Neural cell (in vitro differentiated cells): ENCODE measurements at regions not wholly inside any gene's neighbourhood (a gene's known extent, or its start where the extent isn't known, plus 50 kb on each side); places are given as distances from the start of the nearest gene placed in this dataset.

Experiments
- H2AFZ ChIP-seq: fragments of 200-600, 300-800 bp; sonication (generic), shearing (Covaris generic); 2 replicates; pipeline ENCODE4 v1.6.0; 2014; ENCODE audit warnings: low read depth, mild to moderate bottlenecking, antibody characterized with exemption, low read length, moderate library complexity
- H3F3A ChIP-seq: fragments of 200-600 bp; shearing (Covaris generic); 2 replicates; pipeline ENCODE4 v1.6.1; 2016; ENCODE audit warnings: mild to moderate bottlenecking, moderate library complexity, mixed read lengths, antibody characterized with exemption, low read length; ENCODE audit not compliant: insufficient read depth, poor library complexity, severe bottlenecking
- H3K27ac ChIP-seq: fragments of 200-600, 300-800 bp; sonication (generic), shearing (Covaris generic); 2 replicates; pipeline ENCODE4 v1.5.1; 2014; ENCODE audit warnings: mild to moderate bottlenecking, low read length, moderate library complexity
- H3K27me3 ChIP-seq: fragments of 300-800, 200-600 bp; sonication (generic), shearing (Covaris generic); 2 replicates; pipeline ENCODE4 v1.6.0; 2014; ENCODE audit warnings: mild to moderate bottlenecking, low read depth, low read length, moderate library complexity; ENCODE audit not compliant: insufficient read depth
- H3K36me3 ChIP-seq: fragments of 300-800, 200-600 bp; sonication (generic), shearing (Covaris generic); 2 replicates; pipeline ENCODE4 v1.5.1; 2014; ENCODE audit warnings: mild to moderate bottlenecking, antibody characterized with exemption, low read length, moderate library complexity; ENCODE audit not compliant: insufficient read depth
- H3K4me2 ChIP-seq: fragments of 300-800, 200-600 bp; sonication (generic), shearing (Covaris generic); 2 replicates; pipeline ENCODE4 v1.6.0; 2014; ENCODE audit warnings: mild to moderate bottlenecking, low read length
- H3K4me3 ChIP-seq: fragments of 300-800, 200-600 bp; sonication (generic), shearing (Covaris generic); 2 replicates; pipeline ENCODE4 v1.5.1; 2014; ENCODE audit warnings: mild to moderate bottlenecking, low read length, moderate library complexity
- H3K79me2 ChIP-seq: fragments of 200-600 bp; shearing (Covaris generic); replicated peaks from 2 replicates; pipeline ENCODE4 v1.6.0; 2014; ENCODE audit warnings: mild to moderate bottlenecking, low read length, moderate library complexity; ENCODE audit not compliant: insufficient read depth
- H3K9ac ChIP-seq: fragments of 300-800, 200-600 bp; sonication (generic), shearing (Covaris generic); 2 replicates; pipeline ENCODE4 v1.6.1; 2016; ENCODE audit warnings: mild to moderate bottlenecking, low read length, mixed read lengths
- H3K9me2 ChIP-seq: fragments of 200-600 bp; shearing (Covaris generic); 2 replicates; pipeline ENCODE4 v1.6.1; 2016; ENCODE audit warnings: mild to moderate bottlenecking, low read length, mixed read lengths; ENCODE audit not compliant: insufficient read depth
- H3K9me3 ChIP-seq: fragments of 200-600, 300-800 bp; sonication (generic), shearing (Covaris generic); 2 replicates; pipeline ENCODE4 v1.6.1; 2016; ENCODE audit warnings: mild to moderate bottlenecking, mixed run types, low read length, moderate library complexity, mixed read lengths
- H4K20me1 ChIP-seq: fragments of 200-600 bp; shearing (Covaris generic); 2 replicates; pipeline ENCODE4 v1.6.1; 2016; ENCODE audit warnings: mild to moderate bottlenecking, mixed run types; ENCODE audit not compliant: insufficient read depth
- CTCF ChIP-seq: fragments of 450-650 bp; IDR thresholded peaks from 2 replicates; pipeline ENCODE4 v1.5.1; 2014; ENCODE audit warnings: antibody characterized with exemption, mild to moderate bottlenecking, moderate library complexity; ENCODE audit not compliant: poor library complexity, severe bottlenecking
- EP300 ChIP-seq: fragments of 450-650 bp; conservative IDR thresholded peaks from 2 replicates; pipeline ENCODE4 v1.6.1; 2014; ENCODE audit warnings: antibody characterized with exemption, mild to moderate bottlenecking, moderate library complexity; ENCODE audit not compliant: poor library complexity, severe bottlenecking
- EZH2 ChIP-seq: fragments of 200-600, 300-800 bp; shearing (Covaris generic), sonication (generic); IDR thresholded peaks from 2 replicates; pipeline ENCODE4 v1.6.1; 2014; ENCODE audit warnings: antibody characterized with exemption, low read length, borderline replicate concordance, mild to moderate bottlenecking; ENCODE audit not compliant: insufficient read depth, poor library complexity, severe bottlenecking
- MXI1 ChIP-seq: fragments of 450-650 bp; conservative IDR thresholded peaks from 2 replicates; pipeline ENCODE4 v1.6.1; 2014; ENCODE audit warnings: antibody characterized with exemption, mild to moderate bottlenecking; ENCODE audit not compliant: poor library complexity, severe bottlenecking
- POLR2AphosphoS5 ChIP-seq: IDR thresholded peaks from 2 replicates; pipeline ENCODE4 v1.6.1; 2012
- RAD21 ChIP-seq: fragments of 450-650 bp; conservative IDR thresholded peaks from 2 replicates; pipeline ENCODE4 v1.6.1; 2014; ENCODE audit warnings: antibody characterized with exemption, mild to moderate bottlenecking, moderate library complexity
- TAF1 ChIP-seq: IDR thresholded peaks from 2 replicates; pipeline ENCODE4 v1.6.1; 2012; ENCODE audit warnings: low read depth
- TF ChIP-seq, protein P1 (sequence below): IDR thresholded peaks from 2 replicates; pipeline ENCODE4 v1.6.1; 2012; ENCODE audit warnings: borderline replicate concordance

GRCh38 chr12:116459011-116459875 is 99.9 kb upstream of the MAP1LC3B2 start:
- no peaks in the 10 kb centered on the region for H3K36me3 ChIP-seq
- no peak overlapping the region for H3K9ac ChIP-seq
- no peaks in the 10 kb centered on the region for H3K9me2 ChIP-seq
- TF ChIP-seq POLR2AphosphoS5, result no peak
- H3K9me3 ChIP-seq, result no peaks in the 10 kb centered on the region
- no peaks in the 10 kb centered on the region for H3K27me3 ChIP-seq
- H3F3A ChIP-seq, result no peaks in the 10 kb centered on the region
- no peak overlapping the region for H3K27ac ChIP-seq
- no peak overlapping the region for H2AFZ ChIP-seq
- H3K4me2 ChIP-seq, result no peak overlapping the region
- H3K4me3 ChIP-seq, result no peak overlapping the region
- H3K79me2 ChIP-seq, result no peaks in the 10 kb centered on the region
- H4K20me1 ChIP-seq, result no peaks in the 10 kb centered on the region

- Histone ChIP-seq H3K9me2 (no peaks in the 10 kb centered on the region), H2AFZ (no peak overlapping the region), H3F3A (no peaks in the 10 kb centered on the region), H3K9me3 (no peaks in the 10 kb centered on the region), H3K27me3 (no peaks in the 10 kb centered on the region), H4K20me1 (no peaks in the 10 kb centered on the region), H3K79me2 (no peaks in the 10 kb centered on the region), H3K27ac (no peak overlapping the region), H3K36me3 (no peaks in the 10 kb centered on the region), H3K4me3 (no peak overlapping the region), H3K4me2 (no peak overlapping the region), H3K9ac (peak overlapping the region; percentile 7)
- no peak for TF ChIP-seq POLR2AphosphoS5
- TF ChIP-seq RAD21, result no peak
- TF ChIP-seq CTCF, result no peak
- no peak for TF ChIP-seq EZH2
- no peak for TF ChIP-seq EP300
- TF ChIP-seq, protein P1, sequence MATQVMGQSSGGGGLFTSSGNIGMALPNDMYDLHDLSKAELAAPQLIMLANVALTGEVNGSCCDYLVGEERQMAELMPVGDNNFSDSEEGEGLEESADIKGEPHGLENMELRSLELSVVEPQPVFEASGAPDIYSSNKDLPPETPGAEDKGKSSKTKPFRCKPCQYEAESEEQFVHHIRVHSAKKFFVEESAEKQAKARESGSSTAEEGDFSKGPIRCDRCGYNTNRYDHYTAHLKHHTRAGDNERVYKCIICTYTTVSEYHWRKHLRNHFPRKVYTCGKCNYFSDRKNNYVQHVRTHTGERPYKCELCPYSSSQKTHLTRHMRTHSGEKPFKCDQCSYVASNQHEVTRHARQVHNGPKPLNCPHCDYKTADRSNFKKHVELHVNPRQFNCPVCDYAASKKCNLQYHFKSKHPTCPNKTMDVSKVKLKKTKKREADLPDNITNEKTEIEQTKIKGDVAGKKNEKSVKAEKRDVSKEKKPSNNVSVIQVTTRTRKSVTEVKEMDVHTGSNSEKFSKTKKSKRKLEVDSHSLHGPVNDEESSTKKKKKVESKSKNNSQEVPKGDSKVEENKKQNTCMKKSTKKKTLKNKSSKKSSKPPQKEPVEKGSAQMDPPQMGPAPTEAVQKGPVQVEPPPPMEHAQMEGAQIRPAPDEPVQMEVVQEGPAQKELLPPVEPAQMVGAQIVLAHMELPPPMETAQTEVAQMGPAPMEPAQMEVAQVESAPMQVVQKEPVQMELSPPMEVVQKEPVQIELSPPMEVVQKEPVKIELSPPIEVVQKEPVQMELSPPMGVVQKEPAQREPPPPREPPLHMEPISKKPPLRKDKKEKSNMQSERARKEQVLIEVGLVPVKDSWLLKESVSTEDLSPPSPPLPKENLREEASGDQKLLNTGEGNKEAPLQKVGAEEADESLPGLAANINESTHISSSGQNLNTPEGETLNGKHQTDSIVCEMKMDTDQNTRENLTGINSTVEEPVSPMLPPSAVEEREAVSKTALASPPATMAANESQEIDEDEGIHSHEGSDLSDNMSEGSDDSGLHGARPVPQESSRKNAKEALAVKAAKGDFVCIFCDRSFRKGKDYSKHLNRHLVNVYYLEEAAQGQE, result no peak
Measured at GRCh38 chr12:116459916-116460663, 99.1 kb upstream of the MAP1LC3B2 start.

DNA sequence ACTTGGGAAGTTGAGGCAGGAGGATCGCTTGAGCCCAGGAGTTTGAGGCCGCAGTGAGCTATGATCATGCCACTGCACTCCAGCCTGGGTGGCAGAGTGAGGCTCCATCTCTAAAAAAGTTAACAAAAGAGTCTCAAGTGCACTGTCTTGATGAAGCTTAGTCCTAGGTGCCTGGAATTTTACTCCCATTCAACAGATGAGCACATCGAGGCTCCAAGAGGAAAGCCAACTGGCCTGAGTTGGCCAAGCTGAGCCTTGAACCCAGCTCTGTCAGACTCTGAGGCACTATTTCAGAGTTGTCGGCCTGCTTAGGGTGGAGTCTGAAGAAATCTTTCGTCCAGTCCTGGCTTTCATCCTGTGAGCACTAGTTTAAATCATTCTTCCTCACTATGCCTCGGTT is 98.1 kb upstream of the MAP1LC3B2 start:
- H3K79me2 ChIP-seq, result no peaks in the 10 kb centered on the region
- H3K27me3 ChIP-seq, result no peaks in the 10 kb centered on the region
- no peak for TF ChIP-seq EZH2
- no peak for TF ChIP-seq RAD21
- TF ChIP-seq TAF1, result no peak
- TF ChIP-seq, protein P1, result no peak
- TF ChIP-seq EP300, result no peak
- no peak for TF ChIP-seq POLR2AphosphoS5
- TF ChIP-seq MXI1, result no peak
- no peak for TF ChIP-seq CTCF

More for the DNA sequence above, 98.1 kb upstream of the MAP1LC3B2 start:
- Histone ChIP-seq H2AFZ (no peak overlapping the region), H3K36me3 (no peaks in the 10 kb centered on the region), H3F3A (no peaks in the 10 kb centered on the region), H4K20me1 (no peaks in the 10 kb centered on the region), H3K9me3 (no peaks in the 10 kb centered on the region), H3K9me2 (no peaks in the 10 kb centered on the region), H3K27ac (no peak overlapping the region), H3K4me3 (no peak overlapping the region), H3K9ac (no peak overlapping the region), H3K4me2 (no peak overlapping the region)
